ENCODE measurements at regions not wholly inside any gene's neighbourhood (a gene's known extent, or its start where the extent isn't known, plus 50 kb on each side); places are given as distances from the start of the nearest gene placed in this dataset.

DNA sequence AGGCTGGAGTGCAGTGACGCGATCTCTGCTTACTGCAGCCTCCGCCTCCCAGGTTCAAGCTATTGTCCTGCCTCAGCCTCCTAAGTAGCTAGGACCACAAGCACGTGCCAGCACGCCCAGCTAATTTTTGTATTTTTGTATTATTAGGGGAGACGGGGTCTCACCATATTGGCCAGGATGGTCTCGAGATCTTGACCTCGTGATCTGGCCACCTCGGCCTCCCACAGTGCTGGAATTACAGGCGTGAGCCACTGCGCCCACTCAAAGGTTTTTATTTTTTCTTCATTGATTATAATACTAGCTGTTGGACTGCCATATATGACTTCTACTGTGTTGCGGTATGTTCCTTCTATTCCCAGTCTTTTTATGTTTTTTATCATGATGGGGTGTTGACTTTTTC is 569.7 kb upstream of the SLITRK6 start:
- DNase-seq: no peak
- H3K27ac ChIP-seq: no peak overlapping the region
- no peak overlapping the region for H3K4me3 ChIP-seq
- H3K9ac ChIP-seq (ENCODE audit: low read depth in 2 of 2, low read length in 2 of 2): no peak overlapping the region
- H3K36me3 ChIP-seq: no peaks in the 10 kb centered on the region
- intact Hi-C loops (cut with DNase I): no loop called here
- H3K4me1 ChIP-seq: no peaks in the 10 kb centered on the region
- no peaks in the 10 kb centered on the region for H3K9me3 ChIP-seq
- no peak for TF ChIP-seq CTCF (IDR thresholded peaks at IDR 0.05)
- H3K27me3 ChIP-seq: no peaks in the 10 kb centered on the region

DNA sequence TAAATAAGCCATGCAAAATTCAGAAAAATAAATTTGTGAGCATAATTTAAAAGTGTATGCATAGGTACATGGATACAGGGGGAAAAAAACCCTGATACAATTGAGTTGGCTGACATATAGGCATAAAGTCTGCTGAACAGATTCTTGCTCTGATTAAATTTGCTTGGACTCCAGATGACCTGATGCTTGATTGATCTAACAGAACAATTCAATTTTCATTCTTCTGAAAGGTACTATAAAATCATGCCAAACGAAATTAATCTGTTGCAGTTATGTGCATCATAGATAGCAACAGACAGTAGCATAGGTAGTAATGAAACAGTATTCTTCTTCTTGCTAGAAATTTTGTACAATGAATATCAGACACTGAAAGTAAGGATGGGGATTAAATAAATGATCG is 578.2 kb upstream of the SLITRK6 start:
- Histone ChIP-seq H3K4me3 (no peak overlapping the region), H3K36me3 (no peaks in the 10 kb centered on the region), H3K27ac (no peak overlapping the region), H3K9ac (ENCODE audit: low read depth in 2 of 2, low read length in 2 of 2) (no peak overlapping the region), H3K4me1 (no peaks in the 10 kb centered on the region), H3K27me3 (no peaks in the 10 kb centered on the region), H3K9me3 (no peaks in the 10 kb centered on the region)
- TF ChIP-seq CTCF (IDR thresholded peaks at IDR 0.05): no peak
- intact Hi-C loops (cut with DNase I): no loop called here
- no peak for DNase-seq

- H3K9ac ChIP-seq (ENCODE audit: low read depth in 2 of 2, low read length in 2 of 2): no peak overlapping the region
- H3K27me3 ChIP-seq: no peaks in the 10 kb centered on the region
- DNase-seq: no peak
- H3K27ac ChIP-seq: no peak overlapping the region
- no peak for TF ChIP-seq CTCF (IDR thresholded peaks at IDR 0.05)
- intact Hi-C loops (cut with DNase I): no loop called here
- H3K4me1 ChIP-seq: no peaks in the 10 kb centered on the region
- H3K9me3 ChIP-seq: no peaks in the 10 kb centered on the region
- no peak overlapping the region for H3K4me3 ChIP-seq
- no peaks in the 10 kb centered on the region for H3K36me3 ChIP-seq
These were observed 579.4 kb upstream of the SLITRK6 start for GRCh38 chr13:86378628-86379027.

- no peak for TF ChIP-seq CTCF (IDR thresholded peaks at IDR 0.05)
- Histone ChIP-seq H3K9me3 (no peaks in the 10 kb centered on the region), H3K9ac (ENCODE audit: low read depth in 2 of 2, low read length in 2 of 2) (no peak overlapping the region), H3K27me3 (no peaks in the 10 kb centered on the region), H3K4me3 (no peak overlapping the region), H3K27ac (no peak overlapping the region), H3K36me3 (no peaks in the 10 kb centered on the region), H3K4me1 (no peaks in the 10 kb centered on the region)
- no peak for DNase-seq
- intact Hi-C loops (cut with DNase I): no loop called here
These were observed 583.9 kb upstream of the SLITRK6 start for GRCh38 chr13:86383151-86383550.

GRCh38 chr13:86383561-86383960 is 584.3 kb upstream of the SLITRK6 start:
- TF ChIP-seq CTCF (IDR thresholded peaks at IDR 0.05): no peak
- intact Hi-C loops (cut with DNase I): no loop called here

GRCh38 chr13:86397635-86398034 is 598.4 kb upstream of the SLITRK6 start:
- no peaks in the 10 kb centered on the region for H3K4me1 ChIP-seq
- intact Hi-C loops (cut with DNase I): no loop called here
- no peak overlapping the region for H3K9ac ChIP-seq (ENCODE audit: low read depth in 2 of 2, low read length in 2 of 2)
- H3K27ac ChIP-seq: no peak overlapping the region
- no peak for DNase-seq
- no peaks in the 10 kb centered on the region for H3K36me3 ChIP-seq
- no peaks in the 10 kb centered on the region for H3K27me3 ChIP-seq
- no peak overlapping the region for H3K4me3 ChIP-seq
- TF ChIP-seq CTCF (IDR thresholded peaks at IDR 0.05): no peak
- H3K9me3 ChIP-seq: no peaks in the 10 kb centered on the region

More at GRCh38 chr13:86383561-86383960, 584.3 kb upstream of the SLITRK6 start:
- Histone ChIP-seq H3K27me3 (no peaks in the 10 kb centered on the region), H3K27ac (no peak overlapping the region), H3K4me1 (no peaks in the 10 kb centered on the region), H3K9me3 (no peaks in the 10 kb centered on the region), H3K4me3 (no peak overlapping the region), H3K9ac (ENCODE audit: low read depth in 2 of 2, low read length in 2 of 2) (no peak overlapping the region), H3K36me3 (no peaks in the 10 kb centered on the region)
- DNase-seq: no peak

Measured in colonic mucosa (tissue), 4 donors.